ENCODE measurements at regions not wholly inside any gene's neighbourhood (a gene's known extent, or its start where the extent isn't known, plus 50 kb on each side); places are given as distances from the start of the nearest gene placed in this dataset.
"Not testable (repeated sequence)": the region's sequence is repeated elsewhere in the genome, so short reads cannot be mapped to it uniquely, and the experiment has no call there.

DNA sequence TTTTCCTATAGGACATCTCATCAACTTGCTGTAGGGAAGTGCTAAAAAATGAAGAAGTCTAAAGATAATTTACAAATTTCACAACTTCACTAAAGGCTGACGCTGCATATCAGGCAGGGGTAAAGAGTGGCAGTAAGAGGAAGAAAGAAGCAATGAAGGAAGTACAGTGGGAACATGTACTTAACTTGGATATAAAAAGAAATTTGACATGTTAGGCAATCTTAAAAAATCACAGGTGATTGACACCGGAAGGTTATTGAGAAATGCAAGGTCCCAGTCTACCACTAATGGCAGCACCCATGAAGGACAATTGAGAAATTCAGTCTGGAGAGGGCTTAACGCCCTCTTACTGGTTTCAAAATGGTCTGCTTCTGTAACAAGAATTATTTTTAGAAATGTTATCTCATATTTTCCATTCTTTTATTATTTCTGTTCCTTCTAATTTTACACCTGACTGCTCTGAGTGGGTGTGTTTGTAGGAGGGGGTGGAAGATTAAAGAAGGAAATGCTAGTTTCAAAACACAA, 358.1 kb downstream of the KCNJ2 start:
- DNase-seq, result no peak

DNA sequence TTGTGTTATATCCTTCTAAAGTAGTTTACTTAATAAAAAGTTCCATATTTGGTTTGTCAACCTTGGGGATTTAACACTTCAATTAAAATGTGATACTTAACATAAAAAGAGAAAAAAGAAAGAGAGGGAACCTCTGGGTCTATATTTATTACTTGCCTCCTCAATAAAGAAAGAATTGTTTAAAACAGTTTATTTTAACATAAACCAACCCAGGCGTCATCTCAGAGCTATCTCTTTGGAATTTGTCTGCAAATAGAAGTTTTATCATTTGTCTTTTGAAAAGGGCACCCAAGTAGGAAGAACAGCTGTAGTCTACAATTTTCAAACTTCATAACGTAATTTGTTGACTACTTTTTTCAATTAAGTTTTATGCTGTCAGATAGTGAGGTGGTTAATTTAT, 364.1 kb downstream of the KCNJ2 start:
- DNase-seq, result no peak

DNA sequence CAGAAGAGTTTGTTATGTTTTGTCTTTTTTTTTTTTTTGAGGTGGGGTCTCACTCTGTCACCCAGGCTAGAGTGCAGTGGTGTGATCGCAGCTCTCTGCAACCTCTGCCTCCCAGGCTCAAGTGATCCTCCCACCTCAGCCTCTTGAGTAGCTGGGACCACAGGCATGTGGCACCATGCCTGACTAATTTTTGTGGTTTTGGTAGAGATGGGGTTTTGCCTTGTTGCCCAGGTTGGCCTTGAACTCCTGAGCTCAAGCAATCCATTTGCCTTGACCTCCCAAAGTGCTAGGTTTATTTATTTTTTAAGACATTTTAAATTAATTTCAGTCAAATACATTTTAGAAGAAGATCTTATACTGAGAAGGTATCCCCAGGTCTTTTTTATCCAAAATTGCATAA, 366.7 kb downstream of the KCNJ2 start:
- DNase-seq, result no peak

DNA sequence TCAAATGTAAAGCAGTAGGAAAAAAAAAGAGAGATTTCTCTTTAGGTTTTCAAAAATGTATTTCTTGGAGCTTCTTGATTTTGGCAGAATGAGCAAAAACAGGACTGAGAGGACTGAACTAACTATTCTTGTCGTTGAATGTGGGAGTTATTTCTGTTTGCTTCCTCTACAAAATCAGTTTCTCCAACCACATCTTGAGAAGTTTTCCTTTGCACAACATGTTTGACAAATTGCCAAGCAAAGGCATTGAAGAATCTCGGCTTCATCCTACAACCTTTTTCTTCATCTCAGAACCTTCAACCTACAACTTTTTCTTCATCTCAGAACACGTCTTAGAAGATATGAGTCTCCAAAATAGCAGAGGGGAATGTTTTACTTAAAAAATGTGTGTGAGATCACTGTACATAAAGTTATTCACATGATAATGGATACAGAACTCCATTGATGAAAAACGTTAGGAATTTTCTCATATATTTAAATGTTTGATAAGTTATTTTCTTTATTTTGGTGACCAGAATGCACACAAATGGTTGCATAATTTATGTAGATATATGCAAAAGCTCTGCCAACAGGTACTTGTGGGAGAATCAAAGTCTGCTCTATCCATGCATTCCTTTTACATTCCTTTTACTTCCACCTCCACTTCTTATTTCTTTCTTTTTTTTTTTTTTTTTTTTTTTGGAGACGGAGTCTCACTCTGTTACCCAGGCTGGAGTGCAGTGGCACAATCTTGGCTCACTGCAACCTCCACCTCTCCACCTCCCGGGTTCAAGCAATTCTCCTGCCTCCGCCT, 370.0 kb downstream of the KCNJ2 start:
- no peak for DNase-seq

DNA sequence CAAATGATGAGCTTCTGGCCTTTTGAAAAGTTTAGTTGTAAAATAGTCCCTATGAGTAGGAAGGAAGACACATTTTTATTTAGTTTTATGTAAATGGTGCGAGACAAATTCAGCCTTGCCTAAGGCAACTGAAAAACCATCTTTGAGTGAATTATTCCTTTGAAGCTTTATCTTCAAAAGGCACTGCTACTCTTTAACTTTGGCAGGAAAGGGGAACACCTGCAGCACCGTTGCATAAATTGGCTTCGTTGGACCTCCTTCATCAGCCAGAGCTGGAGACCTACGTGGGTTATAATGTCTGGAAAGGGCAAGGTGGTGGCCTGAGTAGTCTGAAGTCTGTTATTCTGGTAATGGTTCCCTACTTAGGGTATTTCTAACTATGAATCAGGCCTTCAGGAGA, 373.5 kb downstream of the KCNJ2 start:
- no peak for DNase-seq

DNA sequence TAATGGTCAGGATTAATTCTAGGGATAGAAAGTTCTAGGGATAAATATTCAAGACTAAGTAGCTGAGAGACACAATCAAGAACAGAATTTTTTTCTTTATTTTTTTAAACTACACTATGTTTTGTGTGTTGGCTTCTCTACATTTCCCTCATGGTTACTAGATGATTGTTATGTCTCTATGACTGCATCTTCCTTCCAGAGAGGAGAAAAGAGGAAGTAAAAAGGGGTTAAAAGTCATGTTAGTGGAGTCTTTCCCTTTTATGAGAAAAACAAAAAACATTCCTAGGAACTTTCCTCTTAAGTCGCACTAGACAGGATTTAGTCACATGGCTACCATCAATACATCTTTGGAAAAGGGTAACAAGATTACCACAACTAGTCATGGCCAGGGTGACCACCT, 375.0 kb downstream of the KCNJ2 start:
- DNase-seq, result no peak

DNA sequence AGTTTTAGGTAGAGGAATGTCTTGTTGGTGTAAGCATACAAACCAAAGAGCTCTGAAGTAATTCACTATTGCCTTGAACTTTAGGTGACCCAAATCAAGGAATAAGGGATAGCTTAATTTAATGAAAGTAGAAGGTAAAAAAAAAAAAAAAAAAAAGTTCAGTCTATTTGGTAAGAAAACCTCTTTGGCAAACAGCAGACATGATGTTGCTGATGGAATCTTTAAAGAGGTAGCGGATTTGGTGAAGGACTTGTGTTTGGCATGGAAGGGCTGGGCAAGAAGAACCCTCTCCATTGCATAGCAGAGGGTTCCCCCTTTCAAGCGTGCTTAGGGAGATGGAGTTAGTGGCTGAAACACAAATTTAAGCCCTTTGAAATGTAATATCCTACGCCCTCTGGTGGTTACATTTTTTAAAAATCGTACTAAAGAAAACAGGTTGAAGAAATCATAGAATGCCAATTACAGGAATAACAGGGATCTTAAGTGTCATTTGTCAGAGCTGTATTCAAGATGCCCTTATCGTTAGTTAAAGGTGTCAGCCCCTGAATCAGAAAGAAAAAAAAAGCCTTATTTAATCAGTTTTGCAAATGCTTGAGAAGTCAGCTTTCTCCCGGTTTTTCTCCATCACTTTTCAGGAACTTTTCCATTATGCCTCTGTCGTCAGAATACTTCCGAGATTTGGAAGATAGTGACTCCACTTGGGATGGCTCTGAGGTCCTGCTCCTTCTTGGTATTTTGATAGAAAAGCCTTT, 383.1 kb downstream of the KCNJ2 start:
- DNase-seq, result peak; percentile 41

DNA sequence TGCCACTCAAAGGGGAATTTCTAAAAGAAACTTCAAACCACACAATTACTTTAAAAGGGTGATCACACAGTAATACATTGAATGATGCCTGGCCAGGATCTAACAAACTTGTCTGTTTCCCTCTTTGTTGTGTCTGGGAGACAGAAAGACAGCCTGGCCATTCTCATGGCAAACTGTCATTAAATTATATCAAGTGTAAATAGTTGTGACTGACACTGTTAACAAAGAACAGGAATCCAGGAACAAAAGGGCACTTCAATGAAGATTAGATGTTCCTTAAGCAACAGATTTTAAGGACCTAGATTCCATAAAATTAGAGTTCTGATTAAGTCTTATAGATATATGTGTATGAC, 383.6 kb downstream of the KCNJ2 start:
- no peak for DNase-seq

DNA sequence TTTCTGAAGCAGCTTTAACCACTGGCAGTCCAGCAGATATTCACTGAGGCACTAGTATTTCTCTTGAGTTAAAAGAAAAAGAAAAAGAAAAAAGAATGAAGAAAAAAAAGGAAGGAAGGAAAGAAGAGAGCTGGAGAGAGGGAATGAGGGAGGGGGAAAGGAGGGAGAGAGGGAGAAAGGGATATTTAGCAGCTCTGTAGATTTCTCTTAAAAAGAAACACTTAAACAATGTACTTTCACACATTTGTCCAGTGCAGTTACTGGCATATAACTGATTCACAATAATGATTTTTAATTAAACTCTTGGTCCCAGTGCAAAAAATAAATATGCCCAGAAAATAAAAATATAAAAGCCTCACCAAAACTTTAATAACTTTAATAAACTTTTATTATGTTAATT, 386.4 kb downstream of the KCNJ2 start:
- no peak for DNase-seq

DNA sequence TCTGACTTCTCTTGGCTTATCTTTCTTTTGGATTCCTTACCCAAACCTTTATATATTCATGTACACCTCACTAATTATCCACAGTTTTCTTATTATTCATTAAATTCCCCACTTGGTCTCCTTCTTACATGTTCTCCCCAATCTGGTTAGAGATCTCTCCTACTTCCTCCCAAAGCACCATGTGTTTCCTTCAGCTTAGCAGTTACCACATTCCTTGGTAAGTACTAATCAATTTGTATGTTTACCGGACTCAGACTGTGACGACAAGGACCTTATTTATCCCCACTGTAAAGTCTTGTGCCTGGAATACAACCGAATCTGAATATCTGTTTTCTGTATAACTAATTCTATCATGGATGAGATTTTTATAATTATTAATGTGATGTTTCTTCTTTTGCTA, 389.5 kb downstream of the KCNJ2 start:
- DNase-seq, result peak; percentile 14

DNA sequence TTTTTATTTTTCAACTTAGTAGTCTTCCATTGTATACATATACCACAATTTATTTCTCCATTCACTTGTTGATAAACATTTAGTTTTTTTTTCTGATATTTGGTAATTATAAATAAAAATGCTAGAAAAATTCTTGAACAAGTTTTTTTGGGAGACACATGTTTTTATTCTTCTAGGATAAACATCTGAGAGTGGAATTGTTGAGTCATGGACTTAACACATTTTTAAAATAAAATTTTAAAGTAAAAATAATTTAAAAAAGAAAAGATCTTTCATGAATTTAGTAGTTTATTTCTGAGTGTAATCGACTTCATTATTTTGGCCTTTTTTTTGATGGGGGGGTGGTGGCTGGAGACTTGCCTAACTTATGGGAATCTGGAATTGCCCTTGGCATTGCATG, 391.1 kb downstream of the KCNJ2 start:
- no peak for DNase-seq

DNA sequence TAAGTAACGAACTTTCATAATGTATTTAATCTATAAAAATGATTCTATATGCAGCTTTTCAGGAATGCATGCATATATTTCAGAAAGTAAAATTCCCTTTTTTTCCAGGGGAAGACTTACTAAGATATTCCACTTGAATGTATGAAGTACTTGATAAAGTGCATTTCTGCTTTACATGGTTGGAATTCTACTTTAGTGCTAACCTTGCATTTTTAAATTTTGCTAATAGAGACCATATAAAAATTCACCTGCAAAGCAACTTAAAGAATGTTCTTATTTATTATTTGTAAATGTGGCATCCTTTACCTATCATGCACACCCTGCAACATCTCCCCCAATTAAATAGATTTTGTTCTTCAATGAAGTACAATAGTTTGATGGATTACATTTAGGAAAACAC, 392.8 kb downstream of the KCNJ2 start:
- no peak for DNase-seq

DNA sequence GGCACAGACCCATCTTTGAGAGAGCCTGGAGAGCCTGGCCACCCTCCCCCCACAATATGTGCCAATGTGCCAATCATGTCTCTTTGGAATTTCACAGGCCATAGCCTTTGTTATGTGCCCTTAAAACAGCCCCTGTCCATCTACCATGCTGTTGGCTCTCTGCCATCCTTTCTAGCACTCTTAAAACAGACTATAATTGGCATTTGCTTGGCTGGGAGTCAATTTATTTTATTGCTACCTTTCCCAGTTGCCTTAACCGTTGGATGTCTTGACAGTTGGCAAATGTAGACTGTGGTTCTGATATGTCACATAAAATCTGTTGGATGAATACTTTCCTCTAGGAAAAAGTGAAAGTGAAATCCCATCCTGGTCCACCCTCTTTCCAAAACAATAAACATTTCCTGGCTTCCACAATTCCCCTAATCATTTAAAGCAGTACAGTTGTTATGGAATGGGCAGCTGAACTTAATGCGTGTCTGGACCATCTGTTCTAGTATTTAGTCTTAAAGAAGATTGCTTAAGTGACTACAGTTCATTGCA, 394.0 kb downstream of the KCNJ2 start:
- DNase-seq, result no peak

DNA sequence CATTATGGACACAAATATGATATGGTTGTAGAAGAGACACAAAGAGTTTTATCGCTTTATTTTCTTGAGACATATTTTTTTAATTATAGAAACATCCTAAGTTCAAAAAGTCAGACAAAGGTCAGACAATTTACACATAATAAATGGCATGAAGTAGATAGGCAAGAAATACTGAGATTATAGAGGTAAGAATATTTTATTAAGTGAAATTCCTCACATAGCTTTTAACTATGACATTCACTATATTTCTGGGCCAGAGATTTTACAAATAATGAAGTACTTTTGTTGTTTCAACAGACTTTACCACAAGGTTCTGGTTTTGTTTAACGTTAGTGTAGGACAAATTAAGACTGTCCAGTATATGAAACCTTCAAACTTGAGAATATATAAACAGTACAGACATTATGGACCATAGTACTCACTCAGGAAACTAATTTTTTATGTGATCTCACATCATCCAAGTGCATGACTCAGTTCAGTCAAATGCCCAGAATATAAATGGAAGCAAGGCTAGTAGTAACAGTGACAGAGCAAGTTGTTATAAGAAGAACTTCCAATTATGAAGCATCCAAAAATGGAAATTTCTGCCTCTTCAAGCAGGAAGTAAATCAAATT, 394.8 kb downstream of the KCNJ2 start:
- no peak for DNase-seq

DNA sequence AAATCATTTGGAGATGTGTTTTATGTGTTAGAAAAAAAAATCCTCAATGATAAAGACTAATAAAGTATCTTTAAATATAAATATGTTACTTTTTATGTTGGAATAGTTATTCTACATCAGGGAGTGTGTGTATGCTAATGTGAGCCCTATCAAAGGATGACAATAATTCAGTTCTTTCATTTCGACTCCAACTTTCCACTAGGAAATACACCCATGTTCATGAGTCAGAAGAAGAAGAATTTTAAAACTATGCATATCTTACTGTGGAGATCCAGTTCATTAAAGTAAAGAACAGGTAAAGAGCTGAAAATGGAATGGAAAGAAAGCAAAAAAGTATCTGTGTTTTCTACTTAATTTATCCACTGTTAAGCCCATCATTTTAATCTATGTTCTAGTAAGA, 399.8 kb downstream of the KCNJ2 start:
- DNase-seq, result no peak

DNA sequence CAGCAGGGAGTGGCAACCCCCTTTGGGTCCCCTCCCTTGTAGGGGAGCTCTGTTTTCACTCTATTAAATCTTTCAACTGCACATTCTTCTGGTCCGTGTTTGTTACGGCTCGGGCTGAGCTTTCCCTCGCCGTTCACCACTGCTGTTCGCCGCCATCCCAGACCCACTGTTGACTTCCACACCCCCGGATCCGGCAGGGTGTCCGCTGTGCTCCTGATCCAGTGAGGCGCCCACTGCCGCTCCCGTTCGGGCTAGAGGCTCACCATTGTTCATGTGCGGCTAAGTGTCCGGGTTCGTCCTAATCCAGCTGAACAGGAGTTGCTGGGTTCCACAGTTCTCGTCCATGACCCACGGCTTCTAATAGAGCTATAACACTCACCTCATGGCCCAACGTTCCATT, 408.1 kb downstream of the KCNJ2 start:
- DNase-seq, result no peak

DNA sequence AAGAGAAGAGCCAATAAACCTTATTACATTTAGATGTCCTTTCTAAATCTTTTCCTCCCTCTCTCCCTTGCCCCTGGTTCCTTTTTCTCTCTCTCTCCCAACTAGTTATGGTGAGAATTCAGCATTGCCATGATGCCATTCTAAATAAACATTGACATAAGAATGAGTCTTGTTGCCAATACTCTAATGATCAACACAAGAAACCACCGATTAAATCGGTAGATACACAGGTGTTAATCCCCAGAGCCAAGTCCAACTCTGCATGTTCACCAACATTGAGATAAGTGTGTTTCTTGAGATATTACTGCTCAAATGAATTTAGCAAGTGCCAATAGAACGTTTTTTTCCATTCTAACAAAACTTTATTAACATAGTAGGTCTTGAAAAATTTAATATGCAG, 412.1 kb downstream of the KCNJ2 start:
- no peak for DNase-seq

DNA sequence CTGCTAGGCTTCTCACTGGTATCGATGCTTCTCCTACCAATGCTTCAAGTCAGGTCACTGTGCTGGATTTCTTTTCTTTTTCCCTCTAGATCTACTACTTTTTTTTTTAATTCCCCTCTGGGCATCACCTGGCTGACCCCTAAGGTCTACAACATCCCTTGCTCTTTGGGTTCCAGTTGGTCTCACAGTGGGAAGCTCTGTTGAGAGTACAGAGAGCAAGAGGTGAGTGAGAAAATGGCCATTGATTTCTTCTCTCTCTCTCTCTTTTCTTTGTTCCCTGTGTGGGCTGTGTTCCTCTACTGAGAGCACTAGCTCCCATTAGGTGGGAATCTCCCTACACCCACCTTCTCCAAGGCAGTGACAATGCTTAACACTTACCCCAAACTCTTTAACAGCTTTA, 413.4 kb downstream of the KCNJ2 start:
- DNase-seq, result no peak

DNA sequence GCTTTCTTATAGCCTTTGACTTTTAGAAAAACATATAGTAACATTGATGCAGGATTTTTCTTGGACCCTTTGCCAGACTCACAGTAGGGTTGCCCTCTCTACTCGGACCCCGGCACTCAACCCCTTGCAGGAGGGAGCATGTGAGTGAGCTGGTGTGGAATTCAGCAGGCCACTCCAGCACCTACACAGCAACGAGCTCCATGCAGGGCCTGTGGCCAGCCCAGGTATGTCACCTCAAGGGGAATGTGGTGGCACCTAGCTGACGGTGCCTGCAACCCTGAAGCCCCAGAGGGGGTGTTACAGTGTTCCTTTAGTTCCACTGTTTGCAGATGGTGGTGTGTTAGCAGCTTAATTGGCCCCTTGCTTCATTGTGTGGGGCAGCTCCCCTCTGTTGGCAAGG, 414.9 kb downstream of the KCNJ2 start:
- no peak for DNase-seq

DNA sequence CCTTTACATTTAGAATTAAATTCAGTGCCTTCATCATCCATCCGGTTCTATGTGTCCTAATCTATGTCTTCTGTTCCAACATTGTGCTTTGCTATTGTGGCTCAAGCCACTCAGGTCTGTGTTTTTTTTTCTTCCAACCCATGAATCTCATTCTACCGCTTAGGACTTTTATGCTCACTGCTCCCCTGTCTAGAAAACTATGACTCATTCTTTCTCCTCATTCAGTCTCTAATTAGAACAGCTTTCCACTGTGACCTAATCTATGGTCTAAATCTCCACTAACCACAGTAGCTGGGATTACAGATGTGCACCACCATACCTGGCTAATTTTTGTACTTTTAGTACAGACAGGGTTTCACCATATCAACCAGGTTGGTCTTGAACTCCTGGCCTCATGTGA, 418.7 kb downstream of the KCNJ2 start:
- DNase-seq, result no peak

DNA sequence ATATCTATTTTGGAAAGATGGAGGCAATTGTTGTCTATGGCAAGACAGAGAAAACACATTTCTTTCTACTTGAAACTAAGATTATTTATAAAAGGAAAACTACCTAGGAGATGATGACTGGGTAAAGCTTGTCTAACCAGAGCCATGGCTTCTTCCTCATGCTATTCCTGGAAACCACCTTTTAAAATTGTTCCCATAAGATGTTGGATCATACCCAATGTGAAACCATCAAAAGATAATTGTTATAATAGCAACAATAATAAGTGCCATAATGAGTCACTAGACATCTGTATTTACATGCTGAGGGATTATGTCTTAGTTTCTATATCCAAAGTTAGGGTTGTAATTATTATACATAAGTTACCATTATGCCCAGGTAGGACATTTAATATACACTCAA, 428.4 kb downstream of the KCNJ2 start:
- no peak for DNase-seq

DNA sequence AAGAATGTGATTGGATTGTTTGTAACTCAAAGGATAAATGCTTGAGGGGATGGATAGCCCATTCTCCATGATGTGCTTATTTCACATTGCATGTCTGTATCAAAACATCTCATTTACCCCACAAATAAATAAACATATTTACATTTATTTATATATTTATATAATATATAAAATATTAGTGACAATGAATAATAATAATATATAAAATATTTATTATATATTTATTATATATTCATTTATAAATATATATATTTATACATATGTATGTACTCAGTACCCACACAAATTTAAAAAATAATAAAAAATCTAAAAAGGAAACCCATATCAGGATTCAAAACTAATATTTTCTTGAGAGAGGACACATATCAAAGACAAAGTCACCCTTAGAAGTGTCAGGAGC, 429.9 kb downstream of the KCNJ2 start:
- no peak for DNase-seq

DNA sequence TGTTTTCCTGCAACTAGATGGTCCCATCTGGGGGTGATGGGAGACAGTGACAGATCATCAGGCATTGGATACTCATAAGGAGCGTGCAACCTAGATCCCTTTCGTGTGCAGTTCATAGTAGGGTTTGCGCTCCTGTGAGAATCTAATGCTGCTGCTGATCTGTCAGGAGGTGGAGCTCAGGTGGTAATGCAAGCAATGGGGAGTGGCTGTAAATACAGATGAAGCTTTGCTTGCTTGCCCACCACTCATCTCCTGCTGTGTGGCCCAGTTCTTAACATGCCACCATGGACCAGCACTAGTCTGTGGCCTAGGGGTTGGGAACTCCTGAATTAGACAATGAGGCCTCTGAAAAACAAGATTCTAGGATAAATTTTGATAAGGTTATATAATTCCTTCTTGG, 430.6 kb downstream of the KCNJ2 start:
- not testable (repeated sequence) for DNase-seq

DNA sequence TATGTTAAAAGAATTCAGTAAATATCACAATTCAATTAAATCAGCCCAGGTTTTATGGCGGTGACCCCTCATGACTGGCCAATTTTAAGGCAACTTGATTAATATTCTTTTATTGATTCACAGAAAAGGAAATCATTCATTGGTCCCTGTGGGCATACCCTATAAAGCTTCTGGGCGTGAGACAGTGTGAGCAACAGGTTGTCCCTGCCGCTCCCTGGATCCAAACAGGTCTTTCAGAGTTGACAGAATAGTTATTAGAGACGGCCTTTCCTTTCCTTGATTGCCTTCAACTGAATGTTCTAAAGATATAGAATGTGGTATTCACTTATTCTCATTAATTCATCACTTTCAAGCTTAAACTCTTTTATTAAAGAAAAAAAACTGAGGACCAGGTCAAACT, 433.9 kb downstream of the KCNJ2 start:
- no peak for DNase-seq
